Erythroblast (primary cell): ENCODE measurements at regions not wholly inside any gene's neighbourhood (a gene's known extent, or its start where the extent isn't known, plus 50 kb on each side); places are given as distances from the start of the nearest gene placed in this dataset.
"Not testable (repeated sequence)": the region's sequence is repeated elsewhere in the genome, so short reads cannot be mapped to it uniquely, and the experiment has no call there.

Experiments
- GATA1 ChIP-seq: IDR thresholded peaks from 2 replicates; pipeline ENCODE4 v1.6.1; 2011; ENCODE audit warnings: low read depth, mild to moderate bottlenecking, control low read depth, low read length, moderate library complexity
- POLR2A ChIP-seq: IDR thresholded peaks from 2 replicates; pipeline ENCODE4 v1.6.1; 2011; ENCODE audit warnings: mild to moderate bottlenecking, low read length

DNA sequence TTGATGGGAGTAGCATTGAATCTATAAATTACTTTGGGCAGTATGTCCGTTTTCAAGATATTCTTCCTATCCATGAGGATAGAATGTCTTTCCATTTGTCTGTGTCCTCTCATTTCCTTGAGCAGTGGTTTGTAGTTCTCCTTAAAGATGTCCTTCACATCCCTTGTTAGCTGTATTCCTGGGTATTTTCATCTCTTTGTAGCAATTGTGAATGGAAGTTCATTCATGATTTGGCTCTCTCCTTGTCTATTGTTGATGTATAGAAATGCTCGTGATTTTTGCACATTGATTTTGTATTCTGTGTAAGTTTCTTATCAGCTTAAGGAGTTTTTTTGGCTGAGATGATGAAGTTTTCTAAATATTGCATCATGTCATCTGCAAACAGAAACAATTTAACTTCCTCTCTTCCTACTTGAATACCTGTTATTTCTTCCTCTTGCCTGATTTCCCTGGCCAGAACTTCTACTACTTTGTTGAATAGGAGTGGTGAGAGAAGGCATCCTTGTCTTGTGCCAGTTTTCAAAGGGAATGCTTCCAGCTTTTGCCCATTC lies 741.0 kb downstream of the TMTC2 start:
- TF ChIP-seq POLR2A, GATA1: not testable (repeated sequence)
